HEK293 (cell line): ENCODE measurements at regions not wholly inside any gene's neighbourhood (a gene's known extent, or its start where the extent isn't known, plus 50 kb on each side); places are given as distances from the start of the nearest gene placed in this dataset.

ENCODE experiments used
- CTCF ChIA-PET: fragments of 350-600 bp; formaldehyde crosslinking; extraction: SDS; loops from one replicate; lab custom pipeline; 2021; ENCODE audit warnings: antibody characterized with exemption; lab: Yijun Ruan, JAX
- POLR2A ChIA-PET: fragments of 300-600 bp; formaldehyde crosslinking; extraction: SDS; loops from one replicate; lab custom pipeline; 2020; ENCODE audit warnings: antibody characterized with exemption, inconsistent platforms; lab: Yijun Ruan, JAX
- H3K27ac ChIP-seq: fragments of 200-500 bp; sonication (Bioruptor generic); 2 replicates; pipeline ENCODE4 v1.5.1; 2014; ENCODE audit warnings: low read depth, low read length, control low read depth, inconsistent platforms; ENCODE audit errors: extremely low read depth
- H3K36me3 ChIP-seq, 2 experiments: fragments of 200-500 bp in 1 of 2; sonication (Bioruptor generic) in 1 of 2; 1 replicate in 1 of 2; 2 replicates in 1 of 2; pipeline ENCODE4 v1.5.1; 2014 to 2017; ENCODE audit warnings: inconsistent platforms in 2 of 2, low read length in 2 of 2; ENCODE audit not compliant: control insufficient read depth in 2 of 2, insufficient read depth in 1 of 2
- H3K4me1 ChIP-seq: fragments of 200-500 bp; sonication (Bioruptor generic); 2 replicates; pipeline ENCODE4 v1.5.1; 2014; ENCODE audit warnings: mild to moderate bottlenecking, low read length, inconsistent platforms; ENCODE audit not compliant: control insufficient read depth, insufficient read depth
- H3K4me3 ChIP-seq: 2 replicates; pipeline ENCODE4 v1.5.1; 2011; ENCODE audit warnings: low read depth, mild to moderate bottlenecking, control low read depth, low read length, moderate library complexity
- H3K9me3 ChIP-seq: fragments of 200-500 bp; sonication (Bioruptor generic); 2 replicates; pipeline ENCODE4 v1.5.1; 2014; ENCODE audit warnings: low read depth, low read length, inconsistent platforms; ENCODE audit not compliant: control insufficient read depth, insufficient read depth
- KLF16 ChIP-seq: fragments of 450-650 bp; formaldehyde crosslinking; IDR thresholded peaks from 2 replicates; pipeline ENCODE4 v1.5.1; 2017; ENCODE audit warnings: missing biosample characterization, missing genetic modification characterization
- KLF9 ChIP-seq: fragments of 450-650 bp; formaldehyde crosslinking; IDR thresholded peaks from 2 replicates; pipeline ENCODE4 v1.5.1; 2016; ENCODE audit warnings: missing biosample characterization, missing genetic modification characterization, low read depth
- MYNN ChIP-seq: fragments of 450-650 bp; formaldehyde crosslinking; IDR thresholded peaks from 2 replicates; pipeline ENCODE4 v1.5.1; 2016; ENCODE audit warnings: missing biosample characterization, missing genetic modification characterization, borderline replicate concordance
- PRDM1 ChIP-seq: fragments of 450-650 bp; formaldehyde crosslinking; IDR thresholded peaks from 2 replicates; pipeline ENCODE4; 2016; ENCODE audit warnings: missing biosample characterization, missing genetic modification characterization
- SCRT2 ChIP-seq: fragments of 450-650 bp; formaldehyde crosslinking; IDR thresholded peaks from 2 replicates; pipeline ENCODE4 v1.5.1; 2016; ENCODE audit warnings: missing biosample characterization, missing genetic modification characterization
- ZBTB20 ChIP-seq: fragments of 450-650 bp; formaldehyde crosslinking; IDR thresholded peaks from 2 replicates; pipeline ENCODE4 v1.5.1; 2016; ENCODE audit warnings: missing biosample characterization, missing genetic modification characterization
- ZBTB21 ChIP-seq: fragments of 450-650 bp; formaldehyde crosslinking; IDR thresholded peaks from 2 replicates; pipeline ENCODE4 v1.5.1; 2017; ENCODE audit warnings: missing biosample characterization, missing genetic modification characterization
- ZBTB7A ChIP-seq: fragments of 450-650 bp; formaldehyde crosslinking; IDR thresholded peaks from 2 replicates; pipeline ENCODE4 v1.5.1; 2016; ENCODE audit warnings: low read depth, missing biosample characterization, missing genetic modification characterization
- ZBTB8A ChIP-seq: fragments of 450-650 bp; formaldehyde crosslinking; IDR thresholded peaks from 2 replicates; pipeline ENCODE4 v1.5.1; 2016; ENCODE audit warnings: missing biosample characterization, missing genetic modification characterization
- ZFP3 ChIP-seq: fragments of 450-650 bp; formaldehyde crosslinking; IDR thresholded peaks from 2 replicates; pipeline ENCODE4 v1.5.1; 2016; ENCODE audit warnings: low read depth, missing biosample characterization, missing genetic modification characterization
- ZFP69B ChIP-seq: fragments of 450-650 bp; formaldehyde crosslinking; IDR thresholded peaks from 2 replicates; pipeline ENCODE4 v1.5.1; 2016; ENCODE audit warnings: missing biosample characterization, missing genetic modification characterization
- ZNF175 ChIP-seq: fragments of 450-650 bp; formaldehyde crosslinking; IDR thresholded peaks from 2 replicates; pipeline ENCODE4 v1.5.1; 2016; ENCODE audit warnings: missing biosample characterization, missing genetic modification characterization
- ZNF184 ChIP-seq: fragments of 450-650 bp; IDR thresholded peaks from 2 replicates; pipeline ENCODE4 v1.5.1; 2018; ENCODE audit warnings: missing biosample characterization, mild to moderate bottlenecking, missing genetic modification characterization
- ZNF221 ChIP-seq: fragments of 450-650 bp; formaldehyde crosslinking; IDR thresholded peaks from 2 replicates; pipeline ENCODE4 v1.5.1; 2017; ENCODE audit warnings: missing biosample characterization, missing genetic modification characterization, borderline replicate concordance
- ZNF23 ChIP-seq: fragments of 450-650 bp; formaldehyde crosslinking; IDR thresholded peaks from 2 replicates; pipeline ENCODE4 v1.5.1; 2016; ENCODE audit warnings: missing biosample characterization, missing genetic modification characterization, borderline replicate concordance
- ZNF266 ChIP-seq: fragments of 450-650 bp; formaldehyde crosslinking; IDR thresholded peaks from 2 replicates; pipeline ENCODE4 v1.5.1; 2016; ENCODE audit warnings: missing biosample characterization, missing genetic modification characterization, low read depth
- ZNF274 ChIP-seq, 2 experiments: fragments of 200-500 bp in 1 of 2; fragments of 450-650 bp in 1 of 2; sonication (Bioruptor generic) in 1 of 2; formaldehyde crosslinking in 1 of 2; IDR thresholded peaks; 2 replicates each; pipeline versions ENCODE4 v1.5.1 to v1.6.1; 2014 to 2016; ENCODE audit warnings: borderline replicate concordance in 1 of 2, inconsistent platforms in 1 of 2, low read length in 1 of 2, missing biosample characterization in 1 of 2, missing genetic modification characterization in 1 of 2
- ZNF311 ChIP-seq: fragments of 450-650 bp; formaldehyde crosslinking; IDR thresholded peaks from 2 replicates; pipeline ENCODE4 v1.5.1; 2017; ENCODE audit warnings: missing biosample characterization, missing genetic modification characterization, borderline replicate concordance
- ZNF341 ChIP-seq: fragments of 450-650 bp; formaldehyde crosslinking; IDR thresholded peaks from 2 replicates; pipeline ENCODE4; 2016; ENCODE audit warnings: low read depth, missing biosample characterization, missing genetic modification characterization
- ZNF350 ChIP-seq: fragments of 450-650 bp; formaldehyde crosslinking; IDR thresholded peaks from 2 replicates; pipeline ENCODE4 v1.5.0; 2017; ENCODE audit warnings: missing biosample characterization, mild to moderate bottlenecking, missing genetic modification characterization
- ZNF560 ChIP-seq: fragments of 450-650 bp; formaldehyde crosslinking; IDR thresholded peaks from 2 replicates; pipeline ENCODE4 v1.5.1; 2017; ENCODE audit warnings: missing biosample characterization, missing genetic modification characterization, borderline replicate concordance
- ZNF600 ChIP-seq: fragments of 450-650 bp; formaldehyde crosslinking; IDR thresholded peaks from 2 replicates; pipeline ENCODE4 v1.5.1; 2016; ENCODE audit warnings: missing biosample characterization, missing genetic modification characterization
- ZNF654 ChIP-seq: fragments of 450-650 bp; formaldehyde crosslinking; IDR thresholded peaks from 2 replicates; pipeline ENCODE4 v1.5.1; 2016; ENCODE audit warnings: low read depth, missing biosample characterization, missing genetic modification characterization
- ZNF670 ChIP-seq: fragments of 450-650 bp; formaldehyde crosslinking; IDR thresholded peaks from 2 replicates; pipeline ENCODE4 v1.5.1; 2016; ENCODE audit warnings: missing biosample characterization, missing genetic modification characterization, low read depth
- ZNF707 ChIP-seq: fragments of 450-650 bp; formaldehyde crosslinking; IDR thresholded peaks from 2 replicates; pipeline ENCODE4 v1.5.1; 2016; ENCODE audit warnings: missing biosample characterization, missing genetic modification characterization
- ZNF791 ChIP-seq: fragments of 450-650 bp; formaldehyde crosslinking; IDR thresholded peaks from 2 replicates; pipeline ENCODE4 v1.5.1; 2016; ENCODE audit warnings: missing biosample characterization, missing genetic modification characterization
- ZNF843 ChIP-seq: fragments of 450-650 bp; formaldehyde crosslinking; IDR thresholded peaks from 2 replicates; pipeline ENCODE4 v1.5.1; 2016; ENCODE audit warnings: missing biosample characterization, missing genetic modification characterization
- TF ChIP-seq, protein P1 (sequence below): fragments of 450-650 bp; formaldehyde crosslinking; IDR thresholded peaks from 2 replicates; pipeline ENCODE4 v1.5.1; 2017; ENCODE audit warnings: missing biosample characterization, missing genetic modification characterization
- TF ChIP-seq, protein P2 (sequence below): fragments of 450-650 bp; formaldehyde crosslinking; IDR thresholded peaks from 2 replicates; pipeline ENCODE4 v1.5.1; 2016; ENCODE audit warnings: missing biosample characterization, missing genetic modification characterization
- TF ChIP-seq, protein P3 (sequence below): fragments of 450-650 bp; formaldehyde crosslinking; IDR thresholded peaks from 2 replicates; pipeline ENCODE4 v1.5.1; 2016; ENCODE audit warnings: missing biosample characterization, missing genetic modification characterization
- TF ChIP-seq, protein P4 (sequence below): fragments of 450-650 bp; formaldehyde crosslinking; IDR thresholded peaks from 2 replicates; pipeline ENCODE4 v1.5.1; 2017; ENCODE audit warnings: missing biosample characterization, missing genetic modification characterization
- TF ChIP-seq, protein P5 (sequence below): fragments of 450-650 bp; formaldehyde crosslinking; IDR thresholded peaks from 2 replicates; pipeline ENCODE4 v1.5.1; 2016; ENCODE audit warnings: missing biosample characterization, missing genetic modification characterization, low read depth

DNA sequence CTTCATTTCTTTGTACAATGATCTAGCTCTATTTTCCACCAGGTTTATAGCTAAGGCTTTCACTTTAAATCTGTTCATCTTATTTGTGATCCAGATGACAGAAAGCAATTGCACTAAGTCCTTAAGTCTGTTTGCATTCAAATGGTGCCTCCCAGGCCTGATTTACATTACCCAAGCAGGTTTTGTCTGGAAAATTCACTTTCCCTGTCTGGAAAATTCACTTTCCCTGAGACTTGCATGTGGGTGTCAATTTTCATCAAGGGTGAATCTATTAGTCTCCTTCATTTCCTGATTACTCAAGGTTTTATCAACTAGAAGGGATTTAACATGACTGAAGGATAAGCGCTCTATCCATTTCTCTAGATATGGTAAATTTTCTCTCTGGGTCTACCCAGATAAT lies 1480.2 kb upstream of the GOT2 start:
- CTCF ChIA-PET: interaction anchor here (0.7 kb wide), 1 partner anchor 11 kb away, joined by 3 read pairs; no protein-coding TSS in a partner anchor
- POLR2A ChIA-PET: no interaction called here

DNA sequence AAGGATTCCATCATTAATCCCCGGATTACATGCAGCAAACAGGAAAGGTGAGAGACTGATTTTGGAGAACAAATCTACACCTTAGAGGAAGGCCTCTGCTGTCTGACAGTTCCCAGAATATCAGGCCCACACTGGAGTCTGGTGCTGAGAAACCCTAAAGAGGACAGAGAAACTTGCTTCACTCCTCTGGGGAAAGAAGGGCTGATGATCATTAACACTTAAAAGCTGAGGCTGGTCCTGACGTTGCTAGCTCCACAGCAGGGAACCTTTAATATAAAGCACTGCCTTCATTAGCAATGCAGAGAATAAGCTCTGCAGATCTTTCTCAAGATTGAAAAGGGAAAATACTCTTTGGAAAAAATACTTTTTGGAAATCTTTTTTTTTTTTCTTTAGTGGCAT lies 1472.4 kb upstream of the GOT2 start:
- no peak for TF ChIP-seq ZNF311 (tag by site-specific recombination)
- TF ChIP-seq ZFP69B: no peak
- TF ChIP-seq ZNF707 (tag by site-specific recombination): no peak
- no peak for TF ChIP-seq ZBTB8A (tag by site-specific recombination)
- TF ChIP-seq, protein P1, sequence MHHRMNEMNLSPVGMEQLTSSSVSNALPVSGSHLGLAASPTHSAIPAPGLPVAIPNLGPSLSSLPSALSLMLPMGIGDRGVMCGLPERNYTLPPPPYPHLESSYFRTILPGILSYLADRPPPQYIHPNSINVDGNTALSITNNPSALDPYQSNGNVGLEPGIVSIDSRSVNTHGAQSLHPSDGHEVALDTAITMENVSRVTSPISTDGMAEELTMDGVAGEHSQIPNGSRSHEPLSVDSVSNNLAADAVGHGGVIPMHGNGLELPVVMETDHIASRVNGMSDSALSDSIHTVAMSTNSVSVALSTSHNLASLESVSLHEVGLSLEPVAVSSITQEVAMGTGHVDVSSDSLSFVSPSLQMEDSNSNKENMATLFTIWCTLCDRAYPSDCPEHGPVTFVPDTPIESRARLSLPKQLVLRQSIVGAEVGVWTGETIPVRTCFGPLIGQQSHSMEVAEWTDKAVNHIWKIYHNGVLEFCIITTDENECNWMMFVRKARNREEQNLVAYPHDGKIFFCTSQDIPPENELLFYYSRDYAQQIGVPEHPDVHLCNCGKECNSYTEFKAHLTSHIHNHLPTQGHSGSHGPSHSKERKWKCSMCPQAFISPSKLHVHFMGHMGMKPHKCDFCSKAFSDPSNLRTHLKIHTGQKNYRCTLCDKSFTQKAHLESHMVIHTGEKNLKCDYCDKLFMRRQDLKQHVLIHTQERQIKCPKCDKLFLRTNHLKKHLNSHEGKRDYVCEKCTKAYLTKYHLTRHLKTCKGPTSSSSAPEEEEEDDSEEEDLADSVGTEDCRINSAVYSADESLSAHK (tag by site-specific recombination): no peak
- no peak for TF ChIP-seq ZNF843
- no peak for TF ChIP-seq ZFP3 (tag by site-specific recombination)
- no peak for TF ChIP-seq ZNF266 (tag by site-specific recombination)
- TF ChIP-seq, protein P2, sequence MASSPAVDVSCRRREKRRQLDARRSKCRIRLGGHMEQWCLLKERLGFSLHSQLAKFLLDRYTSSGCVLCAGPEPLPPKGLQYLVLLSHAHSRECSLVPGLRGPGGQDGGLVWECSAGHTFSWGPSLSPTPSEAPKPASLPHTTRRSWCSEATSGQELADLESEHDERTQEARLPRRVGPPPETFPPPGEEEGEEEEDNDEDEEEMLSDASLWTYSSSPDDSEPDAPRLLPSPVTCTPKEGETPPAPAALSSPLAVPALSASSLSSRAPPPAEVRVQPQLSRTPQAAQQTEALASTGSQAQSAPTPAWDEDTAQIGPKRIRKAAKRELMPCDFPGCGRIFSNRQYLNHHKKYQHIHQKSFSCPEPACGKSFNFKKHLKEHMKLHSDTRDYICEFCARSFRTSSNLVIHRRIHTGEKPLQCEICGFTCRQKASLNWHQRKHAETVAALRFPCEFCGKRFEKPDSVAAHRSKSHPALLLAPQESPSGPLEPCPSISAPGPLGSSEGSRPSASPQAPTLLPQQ (tag by site-specific recombination): no peak
- no peak for TF ChIP-seq ZBTB21 (tag by site-specific recombination)
- no peak for TF ChIP-seq PRDM1 (tag by site-specific recombination)
- no peak for TF ChIP-seq ZNF560
- TF ChIP-seq ZNF654 (tag by site-specific recombination): no peak
- TF ChIP-seq KLF9: no peak
- TF ChIP-seq ZNF670 (tag by site-specific recombination): no peak
- TF ChIP-seq ZNF221 (tag by site-specific recombination): no peak
- TF ChIP-seq ZBTB20 (tag by site-specific recombination): no peak
- no peak for TF ChIP-seq MYNN (tag by site-specific recombination)
- TF ChIP-seq KLF16 (tag by site-specific recombination): no peak
- Histone ChIP-seq H3K36me3 (no peaks in the 10 kb centered on the region), H3K4me3 (no peak overlapping the region), H3K27ac (no peak overlapping the region), H3K9me3 (no peaks in the 10 kb centered on the region), H3K4me1 (no peaks in the 10 kb centered on the region)
- ChIA-PET CTCF (interaction anchor here (1.2 kb wide), 1 partner anchor 1363 kb away, joined by 5 read pairs; no protein-coding TSS in a partner anchor), POLR2A (no interaction called here)

More for the DNA sequence above, 1480.2 kb upstream of the GOT2 start:
- Histone ChIP-seq H3K36me3 (no peaks in the 10 kb centered on the region), H3K27ac (no peak overlapping the region), H3K4me1 (no peaks in the 10 kb centered on the region), H3K9me3 (no peaks in the 10 kb centered on the region), H3K4me3 (no peak overlapping the region)
- no peak for TF ChIP-seq ZNF184
- TF ChIP-seq, protein P3, sequence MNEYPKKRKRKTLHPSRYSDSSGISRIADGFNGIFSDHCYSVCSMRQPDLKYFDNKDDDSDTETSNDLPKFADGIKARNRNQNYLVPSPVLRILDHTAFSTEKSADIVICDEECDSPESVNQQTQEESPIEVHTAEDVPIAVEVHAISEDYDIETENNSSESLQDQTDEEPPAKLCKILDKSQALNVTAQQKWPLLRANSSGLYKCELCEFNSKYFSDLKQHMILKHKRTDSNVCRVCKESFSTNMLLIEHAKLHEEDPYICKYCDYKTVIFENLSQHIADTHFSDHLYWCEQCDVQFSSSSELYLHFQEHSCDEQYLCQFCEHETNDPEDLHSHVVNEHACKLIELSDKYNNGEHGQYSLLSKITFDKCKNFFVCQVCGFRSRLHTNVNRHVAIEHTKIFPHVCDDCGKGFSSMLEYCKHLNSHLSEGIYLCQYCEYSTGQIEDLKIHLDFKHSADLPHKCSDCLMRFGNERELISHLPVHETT (tag by site-specific recombination): no peak
- TF ChIP-seq ZNF175 (tag by site-specific recombination): no peak
- no peak for TF ChIP-seq ZNF600 (tag by site-specific recombination)
- TF ChIP-seq ZNF274 (IDR thresholded peaks at IDR 0.05; ENCODE audit: low read length): no peak
- no peak for TF ChIP-seq ZNF274 (tag by site-specific recombination; IDR thresholded peaks at IDR 0.05; ENCODE audit: borderline replicate concordance)
- TF ChIP-seq, protein P4, sequence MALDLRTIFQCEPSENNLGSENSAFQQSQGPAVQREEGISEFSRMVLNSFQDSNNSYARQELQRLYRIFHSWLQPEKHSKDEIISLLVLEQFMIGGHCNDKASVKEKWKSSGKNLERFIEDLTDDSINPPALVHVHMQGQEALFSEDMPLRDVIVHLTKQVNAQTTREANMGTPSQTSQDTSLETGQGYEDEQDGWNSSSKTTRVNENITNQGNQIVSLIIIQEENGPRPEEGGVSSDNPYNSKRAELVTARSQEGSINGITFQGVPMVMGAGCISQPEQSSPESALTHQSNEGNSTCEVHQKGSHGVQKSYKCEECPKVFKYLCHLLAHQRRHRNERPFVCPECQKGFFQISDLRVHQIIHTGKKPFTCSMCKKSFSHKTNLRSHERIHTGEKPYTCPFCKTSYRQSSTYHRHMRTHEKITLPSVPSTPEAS: no peak
- no peak for TF ChIP-seq ZNF23 (tag by site-specific recombination)
- no peak for TF ChIP-seq ZNF791
- TF ChIP-seq ZNF350 (tag by site-specific recombination): no peak
- TF ChIP-seq ZBTB8A (tag by site-specific recombination): no peak
- TF ChIP-seq, protein P5, sequence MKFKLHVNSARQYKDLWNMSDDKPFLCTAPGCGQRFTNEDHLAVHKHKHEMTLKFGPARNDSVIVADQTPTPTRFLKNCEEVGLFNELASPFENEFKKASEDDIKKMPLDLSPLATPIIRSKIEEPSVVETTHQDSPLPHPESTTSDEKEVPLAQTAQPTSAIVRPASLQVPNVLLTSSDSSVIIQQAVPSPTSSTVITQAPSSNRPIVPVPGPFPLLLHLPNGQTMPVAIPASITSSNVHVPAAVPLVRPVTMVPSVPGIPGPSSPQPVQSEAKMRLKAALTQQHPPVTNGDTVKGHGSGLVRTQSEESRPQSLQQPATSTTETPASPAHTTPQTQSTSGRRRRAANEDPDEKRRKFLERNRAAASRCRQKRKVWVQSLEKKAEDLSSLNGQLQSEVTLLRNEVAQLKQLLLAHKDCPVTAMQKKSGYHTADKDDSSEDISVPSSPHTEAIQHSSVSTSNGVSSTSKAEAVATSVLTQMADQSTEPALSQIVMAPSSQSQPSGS: no peak
- no peak for TF ChIP-seq SCRT2
- no peak for TF ChIP-seq ZNF341 (tag by site-specific recombination)
- no peak for TF ChIP-seq ZBTB7A (tag by site-specific recombination)
- TF ChIP-seq, all 188 proteins: peak for 0
